SK-N-SH (cell line): ENCODE measurements at regions not wholly inside any gene's neighbourhood (a gene's known extent, or its start where the extent isn't known, plus 50 kb on each side); places are given as distances from the start of the nearest gene placed in this dataset.

Experiments used
- CTCF ChIA-PET: fragments of 300-600, 350-600 bp; formaldehyde crosslinking; extraction: SDS; loops from one replicate; lab custom pipeline; 2021; lab: Yijun Ruan, JAX
- POLR2A ChIA-PET: fragments of 350-600 bp; sonication (Branson Sonifier 250); formaldehyde crosslinking; extraction: SDS; loops from one replicate; lab custom pipeline; 2020; ENCODE audit warnings: antibody characterized with exemption, inconsistent platforms; lab: Yijun Ruan, JAX
- DNase-seq: peaks from one replicate; pipeline ENCODE4 v3.0.0; 2012
- H2AFZ ChIP-seq: fragments of 200-600 bp; sonication (generic); 2 replicates; pipeline ENCODE4 v1.8.1; 2016; ENCODE audit warnings: antibody characterized with exemption, mild to moderate bottlenecking, low read depth
- H3F3A ChIP-seq: fragments of 200-600 bp; sonication (generic); replicated peaks from 2 replicates; pipeline ENCODE3; 2016; ENCODE audit warnings: antibody characterized with exemption, mild to moderate bottlenecking; ENCODE audit not compliant: insufficient read depth
- H3K27ac ChIP-seq, 2 experiments: fragments of 200-500 bp in 1 of 2; fragments of 200-600 bp in 1 of 2; sonication (Bioruptor generic) in 1 of 2; sonication (generic), shearing (Covaris generic) in 1 of 2; 2 replicates each; pipeline versions ENCODE4 v1.5.1 to v1.6.1; 2014 to 2016; ENCODE audit warnings: low read depth in 2 of 2, inconsistent platforms in 1 of 2, low read length in 1 of 2, mild to moderate bottlenecking in 1 of 2, mixed read lengths in 1 of 2
- H3K27me3 ChIP-seq: fragments of 200-600 bp; sonication (generic), shearing (Covaris generic); 2 replicates; pipeline ENCODE4 v1.6.1; 2016; ENCODE audit warnings: mixed run types; ENCODE audit not compliant: insufficient read depth
- H3K36me3 ChIP-seq, 2 experiments: fragments of 200-500 bp in 1 of 2; fragments of 200-600 bp in 1 of 2; sonication (Bioruptor generic) in 1 of 2; sonication (generic) in 1 of 2; replicated peaks in 1 of 2; 2 replicates each; pipeline versions ENCODE3 to v1.5.1; 2014 to 2016; ENCODE audit warnings: low read length in 1 of 2, mild to moderate bottlenecking in 1 of 2; ENCODE audit not compliant: insufficient read depth in 2 of 2, control insufficient read depth in 1 of 2
- H3K4me1 ChIP-seq, 2 experiments: fragments of 200-500 bp in 1 of 2; fragments of 200-600 bp in 1 of 2; sonication (Bioruptor generic) in 1 of 2; sonication (generic), shearing (Covaris generic) in 1 of 2; 2 replicates each; pipeline versions ENCODE4 v1.5.1 to v1.6.1; 2014 to 2016; ENCODE audit warnings: low read depth in 1 of 2, low read length in 1 of 2, mixed run types in 1 of 2; ENCODE audit not compliant: insufficient read depth in 2 of 2, control insufficient read depth in 1 of 2
- H3K4me2 ChIP-seq: fragments of 200-600 bp; sonication (generic), shearing (Covaris generic); 2 replicates; pipeline ENCODE4 v1.6.1; 2017; ENCODE audit warnings: mixed run types
- H3K4me3 ChIP-seq, 2 experiments: fragments of 200-500 bp in 1 of 2; fragments of 200-600 bp in 1 of 2; sonication (Bioruptor generic) in 1 of 2; sonication (generic), shearing (Covaris generic) in 1 of 2; 2 replicates each; pipeline versions ENCODE4 v1.5.1 to v1.8.1; 2014 to 2016; ENCODE audit warnings: low read depth in 2 of 2, inconsistent platforms in 1 of 2, low read length in 1 of 2, mild to moderate bottlenecking in 1 of 2, mixed read lengths in 1 of 2, moderate library complexity in 1 of 2
- H3K79me2 ChIP-seq: fragments of 200-600 bp; sonication (generic); 2 replicates; pipeline ENCODE4 v1.8.1; 2017; ENCODE audit warnings: mild to moderate bottlenecking; ENCODE audit not compliant: insufficient read depth
- H3K9ac ChIP-seq: fragments of 200-600 bp; sonication (generic); 2 replicates; pipeline ENCODE4 v1.6.1; 2017; ENCODE audit warnings: mixed run types
- H3K9me2 ChIP-seq: fragments of 200-600 bp; sonication (generic); 2 replicates; pipeline ENCODE4 v1.6.1; 2017; ENCODE audit warnings: mixed run types
- H3K9me3 ChIP-seq: fragments of 200-600 bp; sonication (generic); 2 replicates; pipeline ENCODE4 v1.6.1; 2017; ENCODE audit warnings: mixed run types, mild to moderate bottlenecking, moderate library complexity
- H4K20me1 ChIP-seq: fragments of 200-600 bp; sonication (generic); 2 replicates; pipeline ENCODE4 v1.6.1; 2017; ENCODE audit warnings: mild to moderate bottlenecking, mixed run types; ENCODE audit not compliant: insufficient read depth
- CTCF ChIP-seq: fragments of 200-600 bp; sonication (generic); IDR thresholded peaks from 2 replicates; pipeline ENCODE4 v1.6.1; 2017; ENCODE audit warnings: antibody characterized with exemption, mild to moderate bottlenecking, moderate library complexity
- ELF1 ChIP-seq: IDR thresholded peaks from 2 replicates; pipeline ENCODE4 v1.4.0; 2012
- FOXJ3 ChIP-seq: sonication (generic); formaldehyde crosslinking; IDR thresholded peaks from 2 replicates; pipeline ENCODE4 v1.5.1; 2020; ENCODE audit warnings: mild to moderate bottlenecking, missing genetic modification reagents
- GABPA ChIP-seq: IDR thresholded peaks from 2 replicates; pipeline ENCODE4 v1.4.0; 2012; ENCODE audit warnings: low read depth, mild to moderate bottlenecking
- IRF3 ChIP-seq: fragments of 150-350 bp; IDR thresholded peaks from 2 replicates; pipeline ENCODE4 v1.6.1; 2016; ENCODE audit warnings: mild to moderate bottlenecking, low read depth, low read length
- JUND ChIP-seq: IDR thresholded peaks from 2 replicates; pipeline ENCODE4 v1.4.0; 2012
- MAX ChIP-seq: IDR thresholded peaks from 2 replicates; pipeline ENCODE4 v1.4.0; 2012; ENCODE audit warnings: low read depth
- MEF2A ChIP-seq: IDR thresholded peaks from 2 replicates; pipeline ENCODE4 v1.4.0; 2012; ENCODE audit warnings: low read depth, borderline replicate concordance
- NFIC ChIP-seq: IDR thresholded peaks from 2 replicates; pipeline ENCODE4 v1.4.0; 2012; ENCODE audit warnings: borderline replicate concordance
- POLR2AphosphoS5 ChIP-seq: IDR thresholded peaks from 2 replicates; pipeline ENCODE4 v1.6.1; 2012; ENCODE audit warnings: low read depth, low read length
- RAD21 ChIP-seq: IDR thresholded peaks from 2 replicates; pipeline ENCODE4 v1.6.1; 2012; ENCODE audit warnings: mild to moderate bottlenecking, low read length
- REST ChIP-seq: IDR thresholded peaks from 2 replicates; pipeline ENCODE4 v1.6.1; 2012; ENCODE audit warnings: mild to moderate bottlenecking, low read depth, low read length, moderate library complexity
- SIN3A ChIP-seq: IDR thresholded peaks from 2 replicates; pipeline ENCODE4 v1.6.1; 2012; ENCODE audit warnings: low read depth, mild to moderate bottlenecking, low read length, moderate library complexity, borderline replicate concordance
- YY1 ChIP-seq: IDR thresholded peaks from 2 replicates; pipeline ENCODE4 v1.4.0; 2012; ENCODE audit warnings: low read depth, mild to moderate bottlenecking
- ZBTB33 ChIP-seq: IDR thresholded peaks from 2 replicates; pipeline ENCODE4 v1.4.0; 2012; ENCODE audit warnings: low read depth, borderline replicate concordance
- WGBS: methylation state at CpG from one replicate; pipeline ENCODE4 v1.1.6; 2017; ENCODE audit warnings: low lambda C conversion rate; 5-methylcytosine and 5-hydroxymethylcytosine counted together

GRCh38 chr2:144692661-144693060 is 172.7 kb upstream of the ZEB2 start:
- CTCF ChIA-PET = no interaction called here
- no peaks in the 10 kb centered on the region for H4K20me1 ChIP-seq
- 85% methylated on average over 5 of the region's 5 CpGs for WGBS
- no peak overlapping the region for H3K27ac ChIP-seq
- H3F3A ChIP-seq = no peaks in the 10 kb centered on the region
- H2AFZ ChIP-seq = peak overlapping the region; percentile 53; the same call in 1 of the 2 replicates
- TF ChIP-seq YY1 (no peak), POLR2AphosphoS5 (no peak), JUND (no peak), GABPA (no peak), RAD21 (no peak), REST (no peak), FOXJ3 (CRISPR knock-in tag) (no peak), CTCF (no peak), ELF1 (no peak), MAX (no peak), ZBTB33 (no peak), MEF2A (no peak), SIN3A (no peak), NFIC (no peak), IRF3 (no peak)
- no peaks in the 10 kb centered on the region for H3K36me3 ChIP-seq
- H3K79me2 ChIP-seq = no peaks in the 10 kb centered on the region
- H3K4me1 ChIP-seq = no peaks in the 10 kb centered on the region; a peak in 1 of 4 replicates
- POLR2A ChIA-PET = no interaction called here
- no peaks in the 10 kb centered on the region for H3K9me3 ChIP-seq
- no peaks in the 10 kb centered on the region for H3K9me2 ChIP-seq
- H3K4me2 ChIP-seq = no peak overlapping the region
- no peak overlapping the region for H3K4me3 ChIP-seq
- H3K9ac ChIP-seq = no peak overlapping the region
- no peaks in the 10 kb centered on the region for H3K27me3 ChIP-seq
- no peak for DNase-seq
